OCI-LY1 (cell line): ENCODE measurements at regions not wholly inside any gene's neighbourhood (a gene's known extent, or its start where the extent isn't known, plus 50 kb on each side); places are given as distances from the start of the nearest gene placed in this dataset.

Source experiments
- H2AFZ ChIP-seq: fragments of 200-600 bp; sonication (generic), shearing (Covaris generic); 2 replicates; pipeline ENCODE4 v1.6.0; 2014; ENCODE audit warnings: antibody characterized with exemption, mild to moderate bottlenecking, low read length
- H3F3A ChIP-seq: fragments of 200-600 bp; sonication (generic), shearing (Covaris generic); 2 replicates; pipeline ENCODE4 v1.6.0; 2014; ENCODE audit warnings: mild to moderate bottlenecking, antibody characterized with exemption, low read length, moderate library complexity; ENCODE audit not compliant: insufficient read depth
- H3K27ac ChIP-seq: fragments of 200-600 bp; sonication (generic); 2 replicates; pipeline ENCODE4 v1.5.1; 2014; ENCODE audit warnings: low read length, mixed run types, mild to moderate bottlenecking, low read depth; ENCODE audit not compliant: poor library complexity, severe bottlenecking
- H3K27me3 ChIP-seq: fragments of 200-600 bp; sonication (generic); 2 replicates; pipeline ENCODE4 v1.6.0; 2014; ENCODE audit warnings: antibody characterized with exemption, mild to moderate bottlenecking, low read length, moderate library complexity; ENCODE audit not compliant: insufficient read depth
- H3K36me3 ChIP-seq: fragments of 200-600 bp; sonication (generic); 2 replicates; pipeline ENCODE4 v1.6.1; 2014; ENCODE audit warnings: mild to moderate bottlenecking, antibody characterized with exemption, low read length, moderate library complexity, mixed read lengths; ENCODE audit not compliant: insufficient read depth
- H3K4me1 ChIP-seq: fragments of 200-600 bp; sonication (generic); 2 replicates; pipeline ENCODE4 v1.5.1; 2014; ENCODE audit warnings: mild to moderate bottlenecking, low read length, moderate library complexity; ENCODE audit not compliant: insufficient read depth, severe bottlenecking
- H3K4me2 ChIP-seq: fragments of 200-600 bp; sonication (generic), shearing (Covaris generic); 2 replicates; pipeline ENCODE4 v1.6.1; 2014; ENCODE audit warnings: low read length
- H3K4me3 ChIP-seq: fragments of 200-600 bp; sonication (generic); 2 replicates; pipeline ENCODE4 v1.5.1; 2014; ENCODE audit warnings: low read length, low read depth, mild to moderate bottlenecking, mixed read lengths; ENCODE audit not compliant: poor library complexity, severe bottlenecking
- H3K79me2 ChIP-seq: fragments of 200-600 bp; shearing (Covaris generic); 2 replicates; pipeline ENCODE4 v1.6.1; 2016; ENCODE audit warnings: mixed run types, low read length, mixed read lengths; ENCODE audit not compliant: insufficient read depth
- H3K9ac ChIP-seq: fragments of 200-600 bp; sonication (generic), shearing (Covaris generic); 2 replicates; pipeline ENCODE4 v1.6.1; 2014; ENCODE audit warnings: mild to moderate bottlenecking, low read length, mixed read lengths
- H3K9me2 ChIP-seq: fragments of 200-600 bp; sonication (generic), shearing (Covaris generic); 2 replicates; pipeline ENCODE4 v1.6.1; 2014; ENCODE audit warnings: low read depth, mild to moderate bottlenecking, low read length, mixed read lengths
- H3K9me3 ChIP-seq: fragments of 200-600 bp; shearing (Covaris generic); 2 replicates; pipeline ENCODE4 v1.6.1; 2014; ENCODE audit warnings: low read length, mixed read lengths
- H4K20me1 ChIP-seq: fragments of 200-600 bp; sonication (generic), shearing (Covaris generic); 2 replicates; pipeline ENCODE4 v1.6.0; 2016; ENCODE audit warnings: mild to moderate bottlenecking, low read length; ENCODE audit not compliant: insufficient read depth
- CTCF ChIP-seq: fragments of 200-600 bp; sonication (generic), shearing (Covaris generic); IDR thresholded peaks from 2 replicates; pipeline ENCODE4 v1.5.1; 2017; ENCODE audit warnings: mild to moderate bottlenecking, antibody characterized with exemption, low read length, moderate library complexity, mixed read lengths
- EZH2 ChIP-seq: fragments of 200-600 bp; sonication (generic), shearing (Covaris generic); IDR thresholded peaks from 2 replicates; pipeline ENCODE4 v1.8.0; 2017; ENCODE audit warnings: borderline replicate concordance, mixed run types, mild to moderate bottlenecking, antibody characterized with exemption, low read length, moderate library complexity, mixed read lengths

DNA sequence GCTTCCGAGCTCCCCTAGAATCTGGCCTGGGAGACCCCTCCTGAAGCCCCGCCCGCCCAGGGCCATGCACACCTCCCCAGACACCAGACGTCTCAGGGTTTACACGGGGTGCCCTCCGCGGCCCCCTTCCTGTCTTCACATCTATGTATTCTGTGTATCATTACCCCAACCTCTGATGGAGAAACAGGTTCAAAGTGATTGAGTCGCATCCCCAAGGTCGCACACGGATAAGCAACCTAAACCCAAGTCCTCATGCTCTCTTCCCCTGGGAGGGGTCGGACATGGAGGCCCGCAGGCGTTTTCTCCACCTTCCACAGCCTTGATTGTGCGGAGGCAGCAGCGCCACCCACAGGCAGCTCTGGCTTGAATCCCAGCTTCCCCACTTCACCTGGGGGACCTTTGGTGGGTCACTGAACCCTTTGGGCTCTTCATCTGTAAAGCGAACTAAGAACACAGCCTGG, 237.3 kb downstream of the BCL11B start:
- no peaks in the 10 kb centered on the region for H3K9me3 ChIP-seq
- H3K4me1 ChIP-seq, result no peaks in the 10 kb centered on the region
- H3K9ac ChIP-seq, result no peak overlapping the region
- no peak overlapping the region for H3K27ac ChIP-seq
- no peaks in the 10 kb centered on the region for H3K36me3 ChIP-seq
- no peaks in the 10 kb centered on the region for H3K9me2 ChIP-seq
- H3K27me3 ChIP-seq, result no peaks in the 10 kb centered on the region
- H3F3A ChIP-seq, result no peaks in the 10 kb centered on the region
- no peaks in the 10 kb centered on the region for H3K79me2 ChIP-seq
- TF ChIP-seq EZH2 (no peak), CTCF (peak; percentile 6; the same call in 1 of the 2 replicates)
- H2AFZ ChIP-seq, result no peak overlapping the region
- no peaks in the 10 kb centered on the region for H4K20me1 ChIP-seq
- H3K4me3 ChIP-seq, result no peak overlapping the region
- no peak overlapping the region for H3K4me2 ChIP-seq

DNA sequence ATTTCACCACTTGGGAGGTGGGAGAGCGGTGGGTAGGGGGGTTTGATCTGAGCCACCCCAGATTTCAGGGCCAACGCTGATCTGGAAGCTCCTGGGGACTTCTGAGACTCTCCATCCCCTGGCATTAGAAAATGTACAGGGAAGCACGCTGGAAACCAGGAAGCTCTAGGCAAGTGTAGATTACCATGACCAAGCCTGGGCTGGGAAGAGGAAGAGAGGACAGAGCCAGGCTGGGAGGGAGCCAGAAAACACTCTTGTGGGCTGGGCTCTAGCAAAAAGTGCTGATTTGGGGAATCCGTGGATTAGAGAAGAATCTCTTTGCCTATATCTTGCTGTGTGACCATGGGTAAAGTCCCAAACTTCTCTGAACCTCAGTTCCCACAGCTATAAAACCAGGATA, 236.7 kb downstream of the BCL11B start:
- H3K36me3 ChIP-seq, result no peaks in the 10 kb centered on the region
- no peaks in the 10 kb centered on the region for H3K9me3 ChIP-seq
- no peak overlapping the region for H2AFZ ChIP-seq
- H4K20me1 ChIP-seq, result no peaks in the 10 kb centered on the region
- no peaks in the 10 kb centered on the region for H3K79me2 ChIP-seq
- H3K4me2 ChIP-seq, result no peak overlapping the region
- H3K4me1 ChIP-seq, result no peaks in the 10 kb centered on the region
- H3K27ac ChIP-seq, result no peak overlapping the region
- no peak overlapping the region for H3K4me3 ChIP-seq
- no peak for TF ChIP-seq CTCF
- TF ChIP-seq EZH2, result no peak
- no peaks in the 10 kb centered on the region for H3K9me2 ChIP-seq
- no peaks in the 10 kb centered on the region for H3F3A ChIP-seq
- no peak overlapping the region for H3K9ac ChIP-seq
- H3K27me3 ChIP-seq, result no peaks in the 10 kb centered on the region

DNA sequence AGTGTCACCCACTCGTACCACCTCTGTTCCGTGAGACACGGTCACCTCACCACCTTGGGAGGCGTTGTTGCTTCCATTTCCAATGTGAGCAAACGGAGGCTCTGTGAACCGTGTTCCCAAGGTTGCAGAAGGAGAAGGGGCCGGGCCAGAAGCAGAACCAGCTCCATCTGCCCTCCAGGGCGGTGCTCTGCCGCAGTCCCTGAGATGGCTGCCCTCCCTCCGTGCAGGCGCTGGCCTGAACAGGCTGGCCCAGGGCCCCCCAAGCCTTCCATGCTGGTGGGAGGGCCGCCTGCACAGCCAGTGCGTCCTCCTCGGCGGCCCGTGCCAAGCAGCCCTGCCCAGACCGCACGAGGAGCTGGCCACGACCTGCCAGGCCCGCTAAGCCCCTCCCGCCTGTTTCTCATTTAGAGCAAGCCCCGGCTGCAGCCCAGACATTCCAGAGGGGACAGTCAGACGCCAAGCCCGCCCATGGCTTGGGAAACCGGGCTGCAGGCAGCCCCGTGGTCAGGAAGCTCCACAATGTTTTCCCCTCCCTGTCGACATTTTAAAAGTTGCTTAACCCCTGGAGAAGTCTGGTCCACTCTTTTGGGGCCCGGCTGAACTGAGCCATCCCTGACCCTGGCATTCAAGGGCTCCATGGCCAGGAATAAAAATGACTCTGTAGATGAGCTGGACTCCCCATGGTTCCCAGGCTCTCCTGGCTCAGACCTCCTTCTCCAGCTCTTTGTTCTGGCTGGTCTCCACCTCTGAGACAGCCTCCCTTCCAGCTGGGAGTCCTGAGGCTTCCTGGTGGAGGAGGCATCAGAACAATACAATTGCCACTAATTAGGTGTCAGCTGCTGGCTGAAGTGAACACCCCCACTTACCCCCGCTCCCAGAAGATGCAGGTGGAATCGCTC, 236.0 kb downstream of the BCL11B start:
- Histone ChIP-seq H3K79me2 (no peaks in the 10 kb centered on the region), H3K27me3 (no peaks in the 10 kb centered on the region)

More for the DNA sequence above, 236.0 kb downstream of the BCL11B start:
- H3F3A ChIP-seq, result no peaks in the 10 kb centered on the region
- H3K9me2 ChIP-seq, result no peaks in the 10 kb centered on the region
- H3K36me3 ChIP-seq, result no peaks in the 10 kb centered on the region
- H3K27ac ChIP-seq, result no peak overlapping the region
- no peaks in the 10 kb centered on the region for H3K9me3 ChIP-seq
- no peak overlapping the region for H3K4me3 ChIP-seq
- no peak overlapping the region for H3K9ac ChIP-seq
- H3K4me2 ChIP-seq, result no peak overlapping the region
- H4K20me1 ChIP-seq, result no peaks in the 10 kb centered on the region
- TF ChIP-seq CTCF, result no peak
- TF ChIP-seq EZH2, result no peak
- no peaks in the 10 kb centered on the region for H3K4me1 ChIP-seq
- H2AFZ ChIP-seq, result no peak overlapping the region
